Esophagus muscularis mucosa (tissue), 4 donors: ENCODE measurements at regions not wholly inside any gene's neighbourhood (a gene's known extent, or its start where the extent isn't known, plus 50 kb on each side); places are given as distances from the start of the nearest gene placed in this dataset.

ENCODE experiments used
- DNase-seq: peaks from one replicate; pipeline ENCODE4 v3.0.0-alpha.2; 2017; ENCODE audit errors: extremely low spot score
- H3K27ac ChIP-seq, 4 donors: fragments of 200-600 bp; sonication (generic); replicated peaks in 1 of 4; 1 replicate in 3 of 4; 2 replicates in 1 of 4; pipeline ENCODE4 v1.5.1; 2016 to 2019; ENCODE audit warnings: mild to moderate bottlenecking in 1 of 4
- H3K27me3 ChIP-seq, 4 donors: fragments of 200-600 bp; sonication (generic); one replicate each; pipeline versions ENCODE4 v1.5.1 to v1.6.0; 2016 to 2019
- H3K36me3 ChIP-seq, 4 donors: fragments of 200-600 bp; sonication (generic); one replicate each; pipeline ENCODE4 v1.5.1; 2016 to 2019
- H3K4me1 ChIP-seq, 4 donors: fragments of 200-600 bp; sonication (generic); one replicate each; pipeline ENCODE4 v1.5.1; 2016 to 2019
- H3K4me3 ChIP-seq, 4 donors: fragments of 200-600 bp; sonication (generic); 1 replicate in 2 of 4; 2 replicates in 2 of 4; pipeline ENCODE4 v1.5.1; 2016 to 2019; ENCODE audit warnings: mild to moderate bottlenecking in 4 of 4, moderate library complexity in 1 of 4
- H3K9me3 ChIP-seq, 4 donors: fragments of 200-600 bp; sonication (generic); 1 replicate in 3 of 4; 2 replicates in 1 of 4; pipeline ENCODE4 v1.5.1; 2016 to 2019
- EP300 ChIP-seq: sonication (generic); formaldehyde crosslinking; IDR thresholded peaks from one replicate; pipeline ENCODE4 v1.6.1; 2017; ENCODE audit warnings: antibody characterized with exemption
- POLR2A ChIP-seq: fragments of 450-650 bp; IDR thresholded peaks from one replicate; pipeline ENCODE4 v1.6.1; 2017; ENCODE audit warnings: antibody characterized with exemption, moderate library complexity, mild to moderate bottlenecking, low read depth
- POLR2AphosphoS5 ChIP-seq, 2 donors: sonication (generic); formaldehyde crosslinking; IDR thresholded peaks; one replicate each; pipeline ENCODE4 v1.6.1; 2017; ENCODE audit warnings: antibody characterized with exemption in 2 of 2
- whole genome bisulfite sequencing: methylation state at CpG from one replicate; pipeline ENCODE4 v1.1.5; 2018; 5-methylcytosine and 5-hydroxymethylcytosine counted together
- intact Hi-C: fragments of 100-400 bp; cut with DNase I; formaldehyde crosslinking; loops from one replicate; pipeline ENCODE4 v1.15.1; 2023
- TF ChIP-seq, protein P1 (sequence below), 3 experiments: fragments of 200-600 bp in 2 of 3; fragments of 450-650 bp in 1 of 3; sonication (generic) in 2 of 3; IDR thresholded peaks; one replicate each; pipeline ENCODE4 v1.5.1; 2017 to 2019; ENCODE audit warnings: antibody characterized with exemption in 3 of 3, mild to moderate bottlenecking in 2 of 3, moderate library complexity in 1 of 3

DNA sequence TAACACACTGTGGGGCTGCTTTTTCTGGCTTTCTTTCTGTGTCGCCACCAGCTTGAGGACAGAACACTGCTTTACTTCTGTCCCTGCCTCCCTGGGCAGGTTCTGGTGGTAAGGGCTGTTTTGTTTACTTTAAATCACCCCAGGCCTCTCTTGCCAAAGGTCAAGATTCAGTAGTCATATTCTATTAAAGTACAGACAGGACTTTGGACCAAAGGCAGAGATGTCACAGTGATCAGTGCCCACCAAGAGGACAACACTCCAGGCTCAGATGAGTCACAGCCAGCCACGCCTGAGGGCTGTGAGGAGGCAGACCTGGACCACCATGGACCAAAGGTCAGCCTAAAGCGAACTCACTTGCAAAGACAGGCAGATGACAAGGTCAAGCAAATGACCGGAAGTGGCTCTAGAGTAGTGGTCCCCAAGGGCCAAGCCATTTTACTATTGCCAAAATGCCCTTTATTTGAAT is 200.0 kb downstream of the RHOU start:
- intact Hi-C loops = no loop called here
- DNase-seq = no peak
- 93% methylated on average over 3 of the region's 4 CpGs for WGBS
- Histone ChIP-seq H3K27ac (no peak overlapping the region), H3K4me1 (peaks cover 22 to 31% (median 27%) of the 10 kb centered on the region in 4 donors), H3K27me3 (no peaks in the 10 kb centered on the region), H3K36me3 (no peaks in the 10 kb centered on the region), H3K9me3 (no peaks in the 10 kb centered on the region), H3K4me3 (no peak overlapping the region)
- no peak for TF ChIP-seq POLR2AphosphoS5 (IDR thresholded peaks at IDR 0.05)
- TF ChIP-seq EP300 = no peak
- TF ChIP-seq, protein P1, sequence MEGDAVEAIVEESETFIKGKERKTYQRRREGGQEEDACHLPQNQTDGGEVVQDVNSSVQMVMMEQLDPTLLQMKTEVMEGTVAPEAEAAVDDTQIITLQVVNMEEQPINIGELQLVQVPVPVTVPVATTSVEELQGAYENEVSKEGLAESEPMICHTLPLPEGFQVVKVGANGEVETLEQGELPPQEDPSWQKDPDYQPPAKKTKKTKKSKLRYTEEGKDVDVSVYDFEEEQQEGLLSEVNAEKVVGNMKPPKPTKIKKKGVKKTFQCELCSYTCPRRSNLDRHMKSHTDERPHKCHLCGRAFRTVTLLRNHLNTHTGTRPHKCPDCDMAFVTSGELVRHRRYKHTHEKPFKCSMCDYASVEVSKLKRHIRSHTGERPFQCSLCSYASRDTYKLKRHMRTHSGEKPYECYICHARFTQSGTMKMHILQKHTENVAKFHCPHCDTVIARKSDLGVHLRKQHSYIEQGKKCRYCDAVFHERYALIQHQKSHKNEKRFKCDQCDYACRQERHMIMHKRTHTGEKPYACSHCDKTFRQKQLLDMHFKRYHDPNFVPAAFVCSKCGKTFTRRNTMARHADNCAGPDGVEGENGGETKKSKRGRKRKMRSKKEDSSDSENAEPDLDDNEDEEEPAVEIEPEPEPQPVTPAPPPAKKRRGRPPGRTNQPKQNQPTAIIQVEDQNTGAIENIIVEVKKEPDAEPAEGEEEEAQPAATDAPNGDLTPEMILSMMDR (IDR thresholded peaks at IDR 0.05) = no peak
- no peak for TF ChIP-seq POLR2A

DNA sequence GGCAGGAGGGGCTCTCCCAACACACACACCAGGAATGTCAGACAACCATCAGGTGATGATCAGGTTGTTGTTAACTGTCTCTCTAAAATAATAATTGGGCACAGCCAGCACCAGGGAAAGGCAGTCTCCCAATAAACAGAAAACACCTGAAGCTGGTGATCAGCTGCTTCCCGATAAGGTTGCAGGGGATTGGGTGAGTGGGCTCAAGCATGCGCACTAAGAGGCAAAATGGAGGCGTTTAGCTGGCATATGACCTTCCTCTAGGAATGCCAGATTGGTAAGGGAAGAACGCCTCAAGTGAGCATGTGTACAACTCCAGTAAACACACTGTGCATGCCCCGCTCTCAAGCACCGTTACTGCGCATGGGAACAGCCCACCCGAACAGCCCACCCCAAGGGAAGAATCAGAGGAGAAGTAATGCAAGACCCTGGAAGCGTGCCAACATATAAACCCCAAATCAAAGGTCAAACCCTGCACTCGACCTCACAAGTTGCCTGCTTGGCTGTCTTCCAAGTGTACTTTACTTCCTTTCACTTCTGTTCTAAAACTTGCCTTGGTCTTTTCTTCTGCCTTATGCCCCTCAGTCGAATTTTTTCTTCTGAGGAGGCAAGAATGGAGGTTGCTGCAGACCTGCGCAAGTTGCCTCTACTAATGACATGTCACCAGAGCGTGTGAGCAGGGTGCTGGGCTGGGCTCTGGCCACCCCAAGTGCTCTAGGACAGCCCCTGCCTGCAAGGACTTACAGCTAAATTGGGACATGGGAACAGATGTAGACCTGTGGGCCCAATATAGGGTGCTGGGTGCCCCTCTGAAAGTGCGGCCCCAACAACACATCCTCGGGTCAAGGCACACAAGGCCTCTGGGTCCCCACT is 200.8 kb downstream of the RHOU start:
- WGBS = 77% methylated on average over 15 of the region's 15 CpGs
- no peak for DNase-seq

DNA sequence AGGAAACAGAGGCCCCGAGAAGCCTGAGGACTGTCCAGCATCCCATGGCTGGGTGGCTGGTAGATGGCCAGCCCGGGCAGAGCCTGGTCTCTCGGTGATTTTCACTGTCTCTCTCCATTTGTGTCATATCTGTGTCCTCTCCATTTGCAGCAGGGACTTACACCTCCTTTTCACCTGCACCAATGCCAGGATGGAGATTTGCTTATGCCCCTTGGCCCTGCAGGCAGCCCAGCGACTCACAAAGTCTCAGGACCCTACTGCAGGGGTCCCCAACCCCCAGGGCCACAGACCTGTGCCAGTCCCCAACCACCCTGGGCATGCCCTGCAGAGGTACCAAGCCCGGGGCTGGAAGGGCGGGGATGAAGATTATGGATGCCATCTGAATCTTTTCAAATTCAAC is 201.6 kb downstream of the RHOU start:
- WGBS = 98% methylated on average over 5 of the region's 6 CpGs
- no peak overlapping the region for H3K27ac ChIP-seq
- intact Hi-C loops = no loop called here
- H3K9me3 ChIP-seq = no peaks in the 10 kb centered on the region
- peaks cover 22 to 31% (median 27%) of the 10 kb centered on the region in 4 donors for H3K4me1 ChIP-seq
- no peak for DNase-seq
- H3K27me3 ChIP-seq = no peaks in the 10 kb centered on the region
- H3K4me3 ChIP-seq = no peak overlapping the region
- no peaks in the 10 kb centered on the region for H3K36me3 ChIP-seq
- TF ChIP-seq POLR2AphosphoS5 (IDR thresholded peaks at IDR 0.05) = no peak
- TF ChIP-seq EP300 = no peak
- TF ChIP-seq, protein P1 (IDR thresholded peaks at IDR 0.05) = no peak
- no peak for TF ChIP-seq POLR2A

More for the DNA sequence above, 200.8 kb downstream of the RHOU start:
- intact Hi-C loops = no loop called here
- no peaks in the 10 kb centered on the region for H3K27me3 ChIP-seq
- H3K27ac ChIP-seq = no peak overlapping the region
- H3K4me1 ChIP-seq = peaks cover 22 to 31% (median 27%) of the 10 kb centered on the region in 4 donors
- H3K9me3 ChIP-seq = no peaks in the 10 kb centered on the region
- no peak overlapping the region for H3K4me3 ChIP-seq
- TF ChIP-seq, protein P1 (IDR thresholded peaks at IDR 0.05) = no peak
- H3K36me3 ChIP-seq = no peaks in the 10 kb centered on the region

DNA sequence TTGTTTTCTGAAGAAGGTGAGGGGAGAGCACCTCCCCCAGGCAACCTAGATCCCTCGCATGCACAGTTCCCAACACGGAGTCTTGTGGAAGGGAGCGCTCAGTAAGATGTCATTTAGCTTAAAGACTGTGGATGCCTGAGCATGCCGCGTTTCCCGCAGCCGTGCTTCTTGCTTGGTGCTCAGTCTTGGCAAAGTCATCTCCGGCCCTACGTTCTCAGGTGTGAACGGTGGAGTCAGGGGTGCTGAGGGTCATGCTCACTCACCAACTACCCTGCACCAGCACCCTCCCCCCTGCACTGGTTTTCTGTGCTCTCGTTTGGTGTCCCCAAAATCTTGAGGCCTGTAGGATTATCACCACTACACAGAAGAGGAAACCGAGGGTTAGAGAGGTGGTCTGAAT is 202.1 kb downstream of the RHOU start:
- intact Hi-C loops = no loop called here
- H3K4me3 ChIP-seq = no peak overlapping the region
- H3K27ac ChIP-seq = peak overlapping the region in 2 of 4 donors; percentile 53 to 63
- no peaks in the 10 kb centered on the region for H3K36me3 ChIP-seq
- no peaks in the 10 kb centered on the region for H3K27me3 ChIP-seq
- H3K4me1 ChIP-seq = peaks cover 22 to 31% (median 27%) of the 10 kb centered on the region in 4 donors
- no peak for DNase-seq
- TF ChIP-seq EP300 (no peak), POLR2A (no peak), POLR2AphosphoS5 (IDR thresholded peaks at IDR 0.05) (no peak)
- TF ChIP-seq, protein P1 (IDR thresholded peaks at IDR 0.05) = no peak
- H3K9me3 ChIP-seq = no peaks in the 10 kb centered on the region
- WGBS = 93% methylated on average over 12 of the region's 12 CpGs
